HG02970 (cell line): ENCODE measurements at regions not wholly inside any gene's neighbourhood (a gene's known extent, or its start where the extent isn't known, plus 50 kb on each side); places are given as distances from the start of the nearest gene placed in this dataset.

Experiments
- ATAC-seq: cut with Tn5 transposase; IDR thresholded peaks from one replicate; pipeline ENCODE4 v1.9.1; 2021; ENCODE audit warnings: mild to moderate bottlenecking, moderate library complexity, moderate number of reproducible peaks; ENCODE audit not compliant: unreplicated experiment, low FRiP score

- ATAC-seq: no peak
Observed at GRCh38 chr4:38230121-38230801, 270.1 kb downstream of the PTTG2 start.

- ATAC-seq: no peak
Observed at GRCh38 chr4:38230821-38231563, 270.8 kb downstream of the PTTG2 start.

DNA sequence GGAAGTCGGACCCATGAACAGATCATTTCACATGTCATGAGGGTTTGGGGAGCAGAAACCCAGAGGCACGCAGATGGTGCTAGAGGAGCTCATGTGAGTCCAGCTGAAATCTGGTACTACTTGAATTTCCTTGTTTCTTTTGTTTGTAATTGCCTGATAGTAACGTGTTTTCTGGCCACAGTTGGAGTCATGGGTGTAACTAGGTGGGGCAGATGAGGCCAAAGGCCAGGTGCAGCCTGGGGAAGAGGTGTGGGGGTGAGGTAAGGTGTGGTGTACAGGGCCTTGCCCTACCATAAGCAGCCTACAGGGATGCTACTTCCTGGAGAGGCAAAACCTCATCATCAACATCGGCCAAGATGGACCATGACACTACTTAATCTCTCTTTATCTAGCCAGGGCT, 271.4 kb downstream of the PTTG2 start:
- ATAC-seq: no peak

- no peak for ATAC-seq
Observed at GRCh38 chr4:38232741-38233140, 272.5 kb downstream of the PTTG2 start.

GRCh38 chr4:38233727-38234480, 273.7 kb downstream of the PTTG2 start:
- no peak for ATAC-seq

- ATAC-seq: no peak
Observed at GRCh38 chr4:38235354-38235753, 275.2 kb downstream of the PTTG2 start.

DNA sequence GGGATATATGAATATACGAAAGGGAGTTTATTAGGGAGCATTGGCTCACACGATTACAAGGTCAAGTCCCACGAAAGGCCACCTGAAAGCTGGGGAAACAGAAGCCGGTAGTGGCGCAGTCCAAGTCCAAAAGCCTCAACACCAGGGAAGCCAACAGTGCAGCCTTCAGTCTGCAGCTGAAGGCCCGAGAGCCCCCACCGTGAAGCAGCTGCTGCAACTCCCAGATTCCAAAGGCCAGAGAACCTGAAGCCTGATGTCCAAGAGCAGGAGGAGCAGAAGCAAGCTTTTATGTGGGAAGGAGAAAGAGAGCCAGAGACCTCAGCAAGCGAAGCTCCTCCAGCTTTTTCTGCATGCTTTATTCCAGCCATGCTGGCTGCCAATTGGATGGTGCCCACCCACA, 275.8 kb downstream of the PTTG2 start:
- no peak for ATAC-seq

GRCh38 chr4:38236503-38236902, 276.3 kb downstream of the PTTG2 start:
- no peak for ATAC-seq

DNA sequence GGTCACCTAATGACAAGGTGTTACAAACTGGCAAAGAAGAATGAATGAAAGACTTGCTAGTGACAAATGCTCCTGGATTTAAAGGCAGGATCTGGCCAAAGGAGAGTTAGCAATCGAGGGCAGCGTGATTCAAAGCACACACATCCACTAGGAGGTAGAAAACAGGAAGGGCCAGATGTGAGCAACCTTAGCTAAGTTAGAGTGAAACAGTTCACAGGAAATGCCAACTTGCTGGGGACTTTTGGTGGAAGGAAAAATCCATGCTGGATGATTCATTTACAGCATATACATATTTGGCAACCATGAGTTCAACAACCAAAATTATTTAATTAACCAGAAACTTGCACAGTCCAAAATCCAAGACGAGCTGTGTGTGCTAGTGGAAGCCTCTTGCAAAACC, 276.9 kb downstream of the PTTG2 start:
- no peak for ATAC-seq

GRCh38 chr4:38241541-38241940, 281.3 kb downstream of the PTTG2 start:
- no peak for ATAC-seq

GRCh38 chr4:38242101-38242500, 281.9 kb downstream of the PTTG2 start:
- no peak for ATAC-seq

- no peak for ATAC-seq
Observed at GRCh38 chr4:38242822-38243387, 282.7 kb downstream of the PTTG2 start.

DNA sequence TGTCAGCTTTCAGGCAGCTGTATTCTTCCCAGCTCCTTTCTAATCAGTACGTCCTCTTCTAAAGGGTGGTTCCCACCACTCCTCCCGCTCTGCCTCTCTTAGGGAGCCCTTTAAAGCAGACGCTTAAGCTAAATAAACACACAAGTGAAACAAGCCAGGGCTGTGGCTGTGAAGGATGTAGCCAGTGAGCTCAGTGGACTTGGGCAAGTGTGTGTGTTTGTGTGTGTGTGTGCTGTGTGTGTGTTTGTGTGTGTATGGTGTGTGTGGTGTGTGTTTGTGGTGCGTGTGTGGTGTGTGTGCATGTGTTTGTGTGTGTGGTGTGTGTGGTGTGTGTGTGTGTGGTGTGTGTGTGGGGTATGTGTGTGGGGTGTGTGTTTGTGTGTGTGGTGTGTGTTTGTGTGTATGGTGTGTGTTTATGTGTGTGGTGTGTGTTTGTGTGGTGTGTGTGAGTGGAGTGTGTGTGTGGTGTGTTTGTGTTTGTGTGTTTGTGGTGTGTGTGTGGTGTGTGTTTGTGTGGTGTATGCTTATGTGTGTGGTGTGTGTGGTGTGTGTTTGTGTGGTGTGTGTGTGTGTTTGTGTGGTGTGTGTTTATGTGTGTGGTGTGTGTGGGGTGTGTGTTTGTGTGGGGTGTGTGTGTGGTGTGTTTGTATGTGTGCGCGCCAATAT, 283.3 kb downstream of the PTTG2 start:
- ATAC-seq: no peak

DNA sequence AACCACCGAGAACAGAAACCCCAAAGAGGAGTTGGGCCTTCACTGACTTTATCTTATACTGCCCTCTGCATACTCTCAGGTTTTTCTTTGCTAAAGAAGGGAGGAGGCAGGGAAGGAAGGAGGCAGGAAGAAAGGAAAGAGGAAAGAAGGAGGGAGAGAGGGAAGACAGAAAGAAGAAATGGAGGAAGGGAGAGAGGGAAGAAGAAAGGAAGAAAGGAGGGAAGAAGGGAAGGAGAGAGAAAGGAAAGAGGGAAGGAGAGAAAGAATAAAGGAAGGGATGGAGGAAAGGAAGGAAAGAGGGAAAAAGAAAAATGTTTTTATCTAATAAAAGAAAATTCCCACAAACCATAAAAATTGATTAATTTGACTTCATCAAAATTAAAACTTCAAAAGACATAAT, 294.6 kb downstream of the PTTG2 start:
- no peak for ATAC-seq

- ATAC-seq: no peak
Observed at GRCh38 chr4:38255572-38255971, 295.4 kb downstream of the PTTG2 start.

DNA sequence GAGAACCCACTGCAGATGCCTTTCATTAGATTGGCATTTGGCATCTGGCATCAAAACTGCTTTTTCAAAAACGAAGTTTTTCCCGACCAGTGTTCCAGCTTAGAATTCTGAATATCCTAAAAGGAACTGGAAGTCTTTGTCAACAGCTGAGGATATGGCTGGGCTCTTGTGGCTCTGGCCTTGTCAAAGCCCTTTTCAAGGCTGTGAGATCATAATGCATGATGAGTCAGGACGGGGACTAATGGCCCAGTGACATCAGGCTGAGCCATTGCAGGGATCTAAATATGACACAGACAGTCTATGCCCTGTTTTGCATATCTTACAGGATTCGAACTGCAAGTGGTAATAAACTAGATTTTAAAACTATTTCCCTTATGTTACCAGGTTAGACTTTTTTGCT, 306.4 kb downstream of the PTTG2 start:
- ATAC-seq: no peak

DNA sequence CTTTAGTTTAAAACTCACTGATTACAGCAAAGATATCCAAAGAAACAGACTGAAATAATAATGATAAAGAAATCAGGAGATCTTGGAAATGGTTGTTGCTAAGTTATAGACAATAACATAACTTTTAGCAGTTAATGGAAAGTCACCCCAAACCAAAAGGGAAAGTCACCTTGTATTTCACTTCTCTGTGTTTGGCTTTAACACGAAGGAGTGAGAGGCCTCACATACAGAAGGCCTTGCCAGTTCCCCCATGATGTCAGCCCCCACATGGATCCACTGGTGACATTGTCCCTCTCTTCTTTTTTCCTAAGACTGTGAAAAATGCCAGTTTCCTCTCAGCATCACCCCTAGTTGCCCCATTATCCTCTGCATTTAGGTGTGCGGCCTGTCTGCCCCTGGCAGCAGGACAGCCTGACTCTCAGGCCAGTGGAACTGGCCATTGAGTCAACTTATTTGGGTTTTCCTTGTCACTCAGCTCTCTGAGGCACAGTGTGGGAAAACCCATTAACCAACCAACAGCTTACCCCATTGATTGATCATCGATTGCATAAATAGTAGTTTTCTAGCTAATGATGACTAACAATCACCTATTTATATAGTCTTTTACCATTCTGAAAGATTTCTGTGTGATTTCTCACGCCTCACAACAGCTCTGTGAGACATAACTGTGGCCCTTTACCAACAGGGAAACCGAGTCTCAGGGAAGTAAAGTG, 308.1 kb downstream of the PTTG2 start:
- no peak for ATAC-seq

DNA sequence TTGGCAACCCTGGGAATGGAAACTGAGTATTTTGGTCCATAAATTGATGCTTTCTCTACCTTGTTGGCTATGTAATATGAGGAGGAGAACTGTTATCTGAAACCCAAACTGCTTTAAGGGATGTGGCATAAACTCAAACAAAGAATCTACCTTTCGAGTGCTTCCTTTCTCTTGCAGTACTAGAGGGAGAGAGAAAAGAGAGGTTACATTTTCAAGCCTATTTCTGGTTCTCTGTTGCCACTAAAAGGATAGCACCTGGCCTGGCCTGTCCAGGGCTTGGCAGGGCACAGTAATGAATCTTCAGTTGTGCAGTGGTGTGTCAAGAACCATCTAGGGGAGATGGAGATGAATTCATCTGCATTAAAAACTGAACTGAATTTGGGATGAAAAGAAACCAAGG, 308.6 kb downstream of the PTTG2 start:
- ATAC-seq: no peak

- ATAC-seq: no peak
Observed at GRCh38 chr4:38273407-38273806, 313.2 kb downstream of the PTTG2 start.
